ENCODE measurements at regions not wholly inside any gene's neighbourhood (a gene's known extent, or its start where the extent isn't known, plus 50 kb on each side); places are given as distances from the start of the nearest gene placed in this dataset.
A peak's percentile ranks its signal among the peaks of the same experiment; 100 is the strongest.
"Not testable (repeated sequence)": the region's sequence is repeated elsewhere in the genome, so short reads cannot be mapped to it uniquely, and the experiment has no call there.

- in situ Hi-C loops (cut with MboI); H4K20me1 ChIP-seq (replicated peaks; ENCODE audit: control insufficient read depth, insufficient read depth, low read length); POLR2A ChIA-PET; H3K36me3 ChIP-seq (ENCODE audit: control insufficient read depth, insufficient read depth, low read length); H3K9me1 ChIP-seq (ENCODE audit: control insufficient read depth, insufficient read depth, low read length); FAIRE-seq; H3K27me3 ChIP-seq (ENCODE audit: control insufficient read depth in 2 of 2, insufficient read depth in 2 of 2, low read length in 2 of 2); H3K79me2 ChIP-seq (ENCODE audit: control insufficient read depth, insufficient read depth, low read length); BruUV-seq (replicated peaks); H3K9me3 ChIP-seq (replicated peaks; ENCODE audit: control insufficient read depth, insufficient read depth, low read depth, low read length); H3K27ac ChIP-seq (ENCODE audit: extremely low read depth, low read depth, low read length): not testable (repeated sequence)
- DNase-seq (ENCODE audit: extremely low read depth in 1 of 4, low spot score in 3 of 4) (peak; percentile 68 to 75 (median 72)), ATAC-seq (peak; percentile 97)
- peak overlapping the region; percentile 49 for H3K4me3 ChIP-seq
- H3K9ac ChIP-seq (ENCODE audit: insufficient read depth in 1 of 2, low read depth in 2 of 2, low read length in 2 of 2), result peak overlapping the region; percentile 64 to 87; a peak in 3 of 4 replicates
- H3K4me2 ChIP-seq (ENCODE audit: insufficient read depth, low read length), result peak overlapping the region; percentile 84
- intact Hi-C loops (cut with micrococcal nuclease), result loop anchor here (2.0 to 5.0 kb wide), 2 partner anchors 129 to 390 kb away; no protein-coding TSS in a partner anchor
- H2AFZ ChIP-seq (ENCODE audit: low read depth, low read length), result peak overlapping the region; percentile 97
- 0% methylated on average over 31 of the region's 41 CpGs for WGBS (ENCODE audit: insufficient coverage, low coverage, missing lambda C conversion rate)
- H3K4me1 ChIP-seq (replicated peaks in 1 of 2; ENCODE audit: control insufficient read depth in 2 of 2, insufficient read depth in 2 of 2, low read length in 2 of 2), result peaks cover 0 to 16% of the 10 kb centered on the region in 2 experiments; a peak in 2 of 5 replicates
- CTCF ChIA-PET (ENCODE audit: low intra/inter-chr PET ratio), result interaction anchor here (0.7 to 0.8 kb wide), 2 partner anchors 122 to 388 kb away, joined by 3 to 4 read pairs; no protein-coding TSS in a partner anchor
- TF ChIP-seq, protein P1, sequence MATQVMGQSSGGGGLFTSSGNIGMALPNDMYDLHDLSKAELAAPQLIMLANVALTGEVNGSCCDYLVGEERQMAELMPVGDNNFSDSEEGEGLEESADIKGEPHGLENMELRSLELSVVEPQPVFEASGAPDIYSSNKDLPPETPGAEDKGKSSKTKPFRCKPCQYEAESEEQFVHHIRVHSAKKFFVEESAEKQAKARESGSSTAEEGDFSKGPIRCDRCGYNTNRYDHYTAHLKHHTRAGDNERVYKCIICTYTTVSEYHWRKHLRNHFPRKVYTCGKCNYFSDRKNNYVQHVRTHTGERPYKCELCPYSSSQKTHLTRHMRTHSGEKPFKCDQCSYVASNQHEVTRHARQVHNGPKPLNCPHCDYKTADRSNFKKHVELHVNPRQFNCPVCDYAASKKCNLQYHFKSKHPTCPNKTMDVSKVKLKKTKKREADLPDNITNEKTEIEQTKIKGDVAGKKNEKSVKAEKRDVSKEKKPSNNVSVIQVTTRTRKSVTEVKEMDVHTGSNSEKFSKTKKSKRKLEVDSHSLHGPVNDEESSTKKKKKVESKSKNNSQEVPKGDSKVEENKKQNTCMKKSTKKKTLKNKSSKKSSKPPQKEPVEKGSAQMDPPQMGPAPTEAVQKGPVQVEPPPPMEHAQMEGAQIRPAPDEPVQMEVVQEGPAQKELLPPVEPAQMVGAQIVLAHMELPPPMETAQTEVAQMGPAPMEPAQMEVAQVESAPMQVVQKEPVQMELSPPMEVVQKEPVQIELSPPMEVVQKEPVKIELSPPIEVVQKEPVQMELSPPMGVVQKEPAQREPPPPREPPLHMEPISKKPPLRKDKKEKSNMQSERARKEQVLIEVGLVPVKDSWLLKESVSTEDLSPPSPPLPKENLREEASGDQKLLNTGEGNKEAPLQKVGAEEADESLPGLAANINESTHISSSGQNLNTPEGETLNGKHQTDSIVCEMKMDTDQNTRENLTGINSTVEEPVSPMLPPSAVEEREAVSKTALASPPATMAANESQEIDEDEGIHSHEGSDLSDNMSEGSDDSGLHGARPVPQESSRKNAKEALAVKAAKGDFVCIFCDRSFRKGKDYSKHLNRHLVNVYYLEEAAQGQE (IDR thresholded peaks at IDR 0.05; ENCODE audit: borderline replicate concordance), result peak; percentile 20; the same call in 1 of the 2 replicates
- TF ChIP-seq, protein P1 (CRISPR knock-in tag; IDR thresholded peaks at IDR 0.05; ENCODE audit: low read depth), result not testable (repeated sequence)
- TF ChIP-seq SMAD4 (CRISPR knock-in tag; conservative IDR thresholded peaks at IDR 0.05) (peak; percentile 61; the same call in 1 of the 2 replicates), ZBTB7A (IDR thresholded peaks at IDR 0.05; ENCODE audit: borderline replicate concordance, control insufficient read depth, low read depth, low read length) (peak; percentile 29; the same call in 1 of the 2 replicates), RB1 (IDR thresholded peaks at IDR 0.05; ENCODE audit: low read depth) (peak; percentile 58), CREM (IDR thresholded peaks at IDR 0.05; ENCODE audit: low read depth) (peak; percentile 23; the same call in 1 of the 2 replicates), RAD21 (CRISPR knock-in tag; conservative IDR thresholded peaks at IDR 0.05 in 1 of 2, IDR thresholded peaks at IDR 0.05 in 1 of 2) (peak; percentile 38 to 66; a peak in 3 of 4 replicates), FIP1L1 (IDR thresholded peaks at IDR 0.05; ENCODE audit: low read depth, low read length, poor library complexity, severe bottlenecking) (peak; percentile 59), L3MBTL2 (IDR thresholded peaks at IDR 0.05) (peak; percentile 46; the same call in 1 of the 2 replicates)
- TF ChIP-seq, protein P2, sequence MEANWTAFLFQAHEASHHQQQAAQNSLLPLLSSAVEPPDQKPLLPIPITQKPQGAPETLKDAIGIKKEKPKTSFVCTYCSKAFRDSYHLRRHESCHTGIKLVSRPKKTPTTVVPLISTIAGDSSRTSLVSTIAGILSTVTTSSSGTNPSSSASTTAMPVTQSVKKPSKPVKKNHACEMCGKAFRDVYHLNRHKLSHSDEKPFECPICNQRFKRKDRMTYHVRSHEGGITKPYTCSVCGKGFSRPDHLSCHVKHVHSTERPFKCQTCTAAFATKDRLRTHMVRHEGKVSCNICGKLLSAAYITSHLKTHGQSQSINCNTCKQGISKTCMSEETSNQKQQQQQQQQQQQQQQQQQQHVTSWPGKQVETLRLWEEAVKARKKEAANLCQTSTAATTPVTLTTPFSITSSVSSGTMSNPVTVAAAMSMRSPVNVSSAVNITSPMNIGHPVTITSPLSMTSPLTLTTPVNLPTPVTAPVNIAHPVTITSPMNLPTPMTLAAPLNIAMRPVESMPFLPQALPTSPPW (CRISPR knock-in tag; IDR thresholded peaks at IDR 0.05), result peak; percentile 19; the same call in 1 of the 2 replicates
Observed at GRCh38 chr2:131801745-131802350, 274.2 kb downstream of the CCDC74A start.

Measured in K562 (cell line).